Gastroesophageal sphincter (tissue), 2 donors: ENCODE measurements at regions not wholly inside any gene's neighbourhood (a gene's known extent, or its start where the extent isn't known, plus 50 kb on each side); places are given as distances from the start of the nearest gene placed in this dataset.

ENCODE experiments used
- EP300 ChIP-seq: sonication (generic); formaldehyde crosslinking; IDR thresholded peaks from one replicate; pipeline ENCODE4 v1.6.1; 2017; ENCODE audit warnings: antibody characterized with exemption, mild to moderate bottlenecking
- POLR2A ChIP-seq, 2 donors: fragments of 450-650 bp; IDR thresholded peaks; one replicate each; pipeline ENCODE4 v1.6.1; 2017; ENCODE audit warnings: antibody characterized with exemption in 2 of 2, mild to moderate bottlenecking in 2 of 2, moderate library complexity in 1 of 2
- POLR2AphosphoS5 ChIP-seq: sonication (generic); formaldehyde crosslinking; IDR thresholded peaks from one replicate; pipeline ENCODE4 v1.6.1; 2017; ENCODE audit warnings: antibody characterized with exemption

GRCh38 chr18:10127729-10128128 lies 213.9 kb downstream of the VAPA start:
- TF ChIP-seq POLR2A (IDR thresholded peaks at IDR 0.05) (no peak), POLR2AphosphoS5 (no peak), EP300 (no peak)
